H1 (cell line): ENCODE measurements at regions not wholly inside any gene's neighbourhood (a gene's known extent, or its start where the extent isn't known, plus 50 kb on each side); places are given as distances from the start of the nearest gene placed in this dataset.

Source experiments
- CTCF ChIA-PET: fragments of 300-600 bp; sonication (Branson Sonifier 250); formaldehyde crosslinking; loops from one replicate; lab custom pipeline; 2021; ENCODE audit not compliant: partially characterized antibody; lab: Charles Lee
- POLR2A ChIA-PET: fragments of 300-600 bp; sonication (Branson Sonifier 250); formaldehyde crosslinking; loops from one replicate; lab custom pipeline; 2021; ENCODE audit warnings: inconsistent platforms; ENCODE audit not compliant: partially characterized antibody; lab: Charles Lee
- DNase-seq, 2 experiments: peaks; one replicate each; pipeline versions ENCODE4 v3.0.0 to v3.0.0-alpha.2; 2010 to 2022; ENCODE audit warnings: low spot score in 2 of 2, low read depth in 1 of 2, mixed read lengths in 1 of 2
- FAIRE-seq: peaks from 2 replicates; lab custom pipeline; 2011; peaks lifted over from hg19 to GRCh38; lab: Jason Lieb, UNC
- H2AFZ ChIP-seq: 2 replicates; pipeline ENCODE4 v1.8.1; 2012; ENCODE audit warnings: low read length, inconsistent platforms
- H2AK5ac ChIP-seq: 2 replicates; pipeline ENCODE4 v1.6.1; 2013; ENCODE audit warnings: low read depth, low read length
- H2BK120ac ChIP-seq: replicated peaks from 2 replicates; pipeline ENCODE3; 2013; ENCODE audit warnings: low read depth, low read length, inconsistent platforms
- H2BK12ac ChIP-seq: 2 replicates; pipeline ENCODE4 v1.6.1; 2013; ENCODE audit warnings: low read depth, low read length
- H2BK15ac ChIP-seq: 2 replicates; pipeline ENCODE4 v1.6.1; 2013; ENCODE audit warnings: low read length
- H2BK20ac ChIP-seq: 2 replicates; pipeline ENCODE4 v1.6.1; 2013; ENCODE audit warnings: low read length
- H2BK5ac ChIP-seq: 2 replicates; pipeline ENCODE4 v1.6.1; 2013; ENCODE audit warnings: low read depth, low read length
- H3K14ac ChIP-seq: 2 replicates; pipeline ENCODE4 v1.6.1; 2013; ENCODE audit warnings: inconsistent platforms; ENCODE audit not compliant: insufficient read length
- H3K18ac ChIP-seq: 2 replicates; pipeline ENCODE4 v1.6.1; 2013; ENCODE audit warnings: low read length; ENCODE audit errors: extremely low read depth
- H3K23ac ChIP-seq: 2 replicates; pipeline ENCODE4 v1.6.1; 2013; ENCODE audit warnings: inconsistent platforms; ENCODE audit not compliant: insufficient read length
- H3K23me2 ChIP-seq: 2 replicates; pipeline ENCODE4 v1.6.1; 2013; ENCODE audit warnings: low read depth, low read length
- H3K27ac ChIP-seq: 2 replicates; pipeline ENCODE4 v1.6.1; 2011; ENCODE audit warnings: low read depth, low read length, inconsistent platforms
- H3K27me3 ChIP-seq, 4 experiments: replicated peaks in 1 of 4; 1 replicate in 1 of 4; 2 replicates in 3 of 4; pipeline versions ENCODE4 v1.6.1 to v1.8.1; 2011 to 2013; ENCODE audit warnings: low read length in 3 of 4, mild to moderate bottlenecking in 3 of 4, inconsistent platforms in 2 of 4, mixed read lengths in 2 of 4, moderate library complexity in 1 of 4; ENCODE audit not compliant: control insufficient read depth in 3 of 4, insufficient read depth in 3 of 4; ENCODE audit errors: extremely low read depth in 1 of 4
- H3K36me3 ChIP-seq, 4 experiments: 2 replicates each; pipeline versions ENCODE4 v1.6.1 to v1.8.1; 2011 to 2013; ENCODE audit warnings: mild to moderate bottlenecking in 4 of 4, low read length in 3 of 4, moderate library complexity in 2 of 4, control low read depth in 1 of 4, inconsistent platforms in 1 of 4; ENCODE audit not compliant: insufficient read depth in 4 of 4, control insufficient read depth in 2 of 4
- H3K4ac ChIP-seq: replicated peaks from 2 replicates; pipeline ENCODE3; 2013; ENCODE audit warnings: low read length, low read depth, mixed read lengths, inconsistent platforms; ENCODE audit not compliant: insufficient read length
- H3K4me1 ChIP-seq, 4 experiments: replicated peaks in 1 of 4; 1 replicate in 1 of 4; 2 replicates in 3 of 4; pipeline versions ENCODE4 v1.6.1 to v1.8.1; 2011 to 2013; ENCODE audit warnings: low read length in 3 of 4, inconsistent platforms in 2 of 4, mixed read lengths in 1 of 4; ENCODE audit not compliant: insufficient read depth in 4 of 4, control insufficient read depth in 3 of 4
- H3K4me2 ChIP-seq, 2 experiments: 2 replicates each; pipeline versions ENCODE4 v1.6.1 to v1.8.1; 2011 to 2013; ENCODE audit warnings: low read depth in 2 of 2, low read length in 2 of 2, control low read depth in 1 of 2, inconsistent platforms in 1 of 2, mild to moderate bottlenecking in 1 of 2; ENCODE audit not compliant: insufficient read depth in 1 of 2
- H3K4me3 ChIP-seq, 4 experiments: fragments of 200-600, 300-600 bp in 1 of 4; sonication (generic), shearing (Covaris generic), sonication (Bioruptor Twin) in 1 of 4; 2 replicates each; pipeline versions ENCODE4 v1.5.1 to v1.8.1; 2011 to 2016; ENCODE audit warnings: low read length in 4 of 4, low read depth in 3 of 4, control low read depth in 2 of 4, inconsistent platforms in 2 of 4, mild to moderate bottlenecking in 2 of 4, mixed read lengths in 1 of 4, moderate library complexity in 1 of 4; ENCODE audit not compliant: insufficient read depth in 2 of 4; ENCODE audit errors: extremely low read depth in 1 of 4
- H3K56ac ChIP-seq: replicated peaks from 2 replicates; pipeline ENCODE3; 2013; ENCODE audit warnings: low read depth, mild to moderate bottlenecking, mixed read lengths, low read length, inconsistent platforms; ENCODE audit not compliant: insufficient read length
- H3K79me1 ChIP-seq: 2 replicates; pipeline ENCODE4 v1.6.1; 2013; ENCODE audit warnings: low read depth, low read length, control low read depth
- H3K79me2 ChIP-seq, 2 experiments: 2 replicates each; pipeline versions ENCODE4 v1.6.1 to v1.8.1; 2012 to 2013; ENCODE audit warnings: low read length in 2 of 2, mild to moderate bottlenecking in 2 of 2, inconsistent platforms in 1 of 2; ENCODE audit not compliant: insufficient read depth in 2 of 2, control insufficient read depth in 1 of 2
- H3K9ac ChIP-seq, 4 experiments: replicated peaks in 1 of 4; 1 replicate in 1 of 4; 2 replicates in 3 of 4; pipeline versions ENCODE4 v1.6.1 to v1.8.1; 2011 to 2013; ENCODE audit warnings: low read depth in 3 of 4, low read length in 3 of 4, control low read depth in 2 of 4, mild to moderate bottlenecking in 2 of 4, moderate library complexity in 2 of 4, inconsistent platforms in 1 of 4; ENCODE audit errors: extremely low read depth in 1 of 4
- H3K9me3 ChIP-seq, 2 experiments: 2 replicates each; pipeline versions ENCODE4 v1.6.1 to v1.8.1; 2012 to 2013; ENCODE audit warnings: mild to moderate bottlenecking in 2 of 2, moderate library complexity in 2 of 2, control low read depth in 1 of 2, inconsistent platforms in 1 of 2, low read depth in 1 of 2, low read length in 1 of 2, mixed read lengths in 1 of 2; ENCODE audit not compliant: insufficient read depth in 2 of 2
- H4K20me1 ChIP-seq, 2 experiments: replicated peaks in 1 of 2; 2 replicates each; pipeline versions ENCODE3 to v1.8.1; 2011 to 2013; ENCODE audit warnings: inconsistent platforms in 2 of 2, low read length in 2 of 2, mild to moderate bottlenecking in 1 of 2; ENCODE audit not compliant: insufficient read depth in 2 of 2, control insufficient read depth in 1 of 2
- H4K5ac ChIP-seq: 2 replicates; pipeline ENCODE4 v1.6.1; 2013; ENCODE audit warnings: low read length, low read depth, mixed read lengths, inconsistent platforms; ENCODE audit not compliant: insufficient read length
- H4K8ac ChIP-seq: 2 replicates; pipeline ENCODE4 v1.8.0; 2013; ENCODE audit warnings: mild to moderate bottlenecking, moderate library complexity, low read length, inconsistent platforms; ENCODE audit not compliant: insufficient read depth; ENCODE audit errors: extremely low read depth
- H4K91ac ChIP-seq: replicated peaks from 2 replicates; pipeline ENCODE3; 2013; ENCODE audit warnings: low read length, mixed read lengths, inconsistent platforms; ENCODE audit not compliant: insufficient read length
- BCL11A ChIP-seq, 2 experiments: IDR thresholded peaks; one replicate each; pipeline ENCODE4 v1.6.1; 2011; ENCODE audit warnings: low read depth in 2 of 2, low read length in 2 of 2, mild to moderate bottlenecking in 2 of 2
- CHD1 ChIP-seq: IDR thresholded peaks from 2 replicates; pipeline ENCODE4 v1.6.1; 2012; ENCODE audit warnings: low read depth, low read length, improper control_type of control experiment
- HDAC2 ChIP-seq, 2 experiments: fragments of 300-600 bp in 1 of 2; sonication (generic) in 1 of 2; IDR thresholded peaks; 2 replicates each; pipeline ENCODE4 v1.6.1; 2011 to 2012; ENCODE audit warnings: low read depth in 2 of 2, low read length in 2 of 2, mild to moderate bottlenecking in 2 of 2, moderate library complexity in 2 of 2, borderline replicate concordance in 1 of 2, inconsistent platforms in 1 of 2
- MAFK ChIP-seq: IDR thresholded peaks from 2 replicates; pipeline ENCODE4 v1.6.1; 2012; ENCODE audit warnings: low read depth, mild to moderate bottlenecking, improper control_type of control experiment, low read length
- MAX ChIP-seq: IDR thresholded peaks from 2 replicates; pipeline ENCODE4 v1.6.1; 2012; ENCODE audit warnings: inconsistent platforms
- SIN3A ChIP-seq, 2 experiments: IDR thresholded peaks in 1 of 2; conservative IDR thresholded peaks in 1 of 2; 2 replicates each; pipeline ENCODE4 v1.6.1; 2011 to 2012; ENCODE audit warnings: low read length in 2 of 2, improper control_type of control experiment in 1 of 2, low read depth in 1 of 2, mild to moderate bottlenecking in 1 of 2
- TBP ChIP-seq: IDR thresholded peaks from 2 replicates; pipeline ENCODE4 v1.6.1; 2011; ENCODE audit warnings: low read depth, low read length, improper control_type of control experiment

- no peak overlapping the region for H2AFZ ChIP-seq
- no peak overlapping the region for H2BK15ac ChIP-seq
- H2BK120ac ChIP-seq = no peak overlapping the region
- no peaks in the 10 kb centered on the region for H3K9me3 ChIP-seq
- H4K20me1 ChIP-seq = no peaks in the 10 kb centered on the region
- no peak overlapping the region for H3K4me3 ChIP-seq
- H3K9ac ChIP-seq = no peak overlapping the region
- H3K4me1 ChIP-seq = no peaks in the 10 kb centered on the region
- POLR2A ChIA-PET = no interaction called here
- H3K14ac ChIP-seq = no peak overlapping the region
- no peak overlapping the region for H2AK5ac ChIP-seq
- H3K23ac ChIP-seq = no peak overlapping the region
- DNase-seq (no peak), FAIRE-seq (no peak)
- no peak overlapping the region for H2BK20ac ChIP-seq
- H3K4ac ChIP-seq = no peak overlapping the region
- H3K79me1 ChIP-seq = no peaks in the 10 kb centered on the region
- no peak overlapping the region for H3K18ac ChIP-seq
- H4K91ac ChIP-seq = no peak overlapping the region
- H4K5ac ChIP-seq = no peak overlapping the region
- H2BK12ac ChIP-seq = no peak overlapping the region
- no peaks in the 10 kb centered on the region for H3K23me2 ChIP-seq
- H3K27me3 ChIP-seq = no peaks in the 10 kb centered on the region
- H2BK5ac ChIP-seq = no peak overlapping the region
- CTCF ChIA-PET = interaction anchor here (0.6 to 1.1 kb wide), 2 partner anchors 169 to 265 kb away, joined by 3 to 4 read pairs; no protein-coding TSS in a partner anchor
- H3K4me2 ChIP-seq = no peak overlapping the region
- H4K8ac ChIP-seq = no peak overlapping the region
- no peaks in the 10 kb centered on the region for H3K79me2 ChIP-seq
- no peaks in the 10 kb centered on the region for H3K36me3 ChIP-seq
- H3K56ac ChIP-seq = no peak overlapping the region
- H3K27ac ChIP-seq = no peak overlapping the region
- no peak for TF ChIP-seq HDAC2 (IDR thresholded peaks at IDR 0.05; ENCODE audit: borderline replicate concordance in 1 of 2, low read depth in 2 of 2, low read length in 2 of 2)
- no peak for TF ChIP-seq MAX
- no peak for TF ChIP-seq BCL11A (IDR thresholded peaks at IDR 0.05; ENCODE audit: low read depth in 2 of 2, low read length in 2 of 2)
- TF ChIP-seq SIN3A (conservative IDR thresholded peaks at IDR 0.05 in 1 of 2, IDR thresholded peaks at IDR 0.05 in 1 of 2; ENCODE audit: low read depth in 1 of 2, low read length in 2 of 2) = no peak
- no peak for TF ChIP-seq MAFK
- no peak for TF ChIP-seq TBP
- TF ChIP-seq CHD1 = no peak
These were observed 141.5 kb upstream of the MTAP start for GRCh38 chr9:21660976-21661375.
